OCI-LY1 (cell line): ENCODE measurements at regions not wholly inside any gene's neighbourhood (a gene's known extent, or its start where the extent isn't known, plus 50 kb on each side); places are given as distances from the start of the nearest gene placed in this dataset.

ENCODE experiments used
- CTCF ChIP-seq: fragments of 200-600 bp; sonication (generic), shearing (Covaris generic); IDR thresholded peaks from 2 replicates; pipeline ENCODE4 v1.5.1; 2017; ENCODE audit warnings: mild to moderate bottlenecking, antibody characterized with exemption, low read length, moderate library complexity, mixed read lengths
- EZH2 ChIP-seq: fragments of 200-600 bp; sonication (generic), shearing (Covaris generic); IDR thresholded peaks from 2 replicates; pipeline ENCODE4 v1.8.0; 2017; ENCODE audit warnings: borderline replicate concordance, mixed run types, mild to moderate bottlenecking, antibody characterized with exemption, low read length, moderate library complexity, mixed read lengths

- TF ChIP-seq CTCF (no peak), EZH2 (no peak)
Observed at GRCh38 chr21:27085387-27085786, 118.5 kb upstream of the ADAMTS5 start.
